GM18868 (cell line): ENCODE measurements at regions not wholly inside any gene's neighbourhood (a gene's known extent, or its start where the extent isn't known, plus 50 kb on each side); places are given as distances from the start of the nearest gene placed in this dataset.

Source experiments
- ATAC-seq: cut with Tn5 transposase; IDR thresholded peaks from one replicate; pipeline ENCODE4 v1.9.1; 2021; ENCODE audit warnings: mild to moderate bottlenecking, moderate library complexity; ENCODE audit not compliant: unreplicated experiment

- no peak for ATAC-seq
These were observed 438.3 kb downstream of the SLC16A7 start for GRCh38 chr12:60034147-60034546.

- no peak for ATAC-seq
These were observed 440.0 kb downstream of the SLC16A7 start for GRCh38 chr12:60035835-60036234.

GRCh38 chr12:60042835-60043234 is 447.0 kb downstream of the SLC16A7 start:
- no peak for ATAC-seq

GRCh38 chr12:60043236-60043635 is 447.4 kb downstream of the SLC16A7 start:
- ATAC-seq, result no peak

- no peak for ATAC-seq
These were observed 456.7 kb downstream of the SLC16A7 start for GRCh38 chr12:60052483-60052882.

- no peak for ATAC-seq
These were observed 463.4 kb downstream of the SLC16A7 start for GRCh38 chr12:60059180-60059579.

GRCh38 chr12:60066655-60067054 is 470.8 kb downstream of the SLC16A7 start:
- ATAC-seq, result no peak

- no peak for ATAC-seq
These were observed 474.7 kb downstream of the SLC16A7 start for GRCh38 chr12:60070552-60070951.

GRCh38 chr12:60071759-60072191 is 475.9 kb downstream of the SLC16A7 start:
- peak; percentile 85 for ATAC-seq

- no peak for ATAC-seq
These were observed 477.1 kb downstream of the SLC16A7 start for GRCh38 chr12:60072911-60073310.

- no peak for ATAC-seq
These were observed 479.3 kb downstream of the SLC16A7 start for GRCh38 chr12:60075091-60075490.

GRCh38 chr12:60078026-60078425 is 482.2 kb downstream of the SLC16A7 start:
- peak; percentile 41 for ATAC-seq

- no peak for ATAC-seq
These were observed 497.6 kb downstream of the SLC16A7 start for GRCh38 chr12:60093428-60093827.

- no peak for ATAC-seq
These were observed 498.6 kb downstream of the SLC16A7 start for GRCh38 chr12:60094436-60094835.

- ATAC-seq, result no peak
These were observed 500.9 kb downstream of the SLC16A7 start for GRCh38 chr12:60096727-60097126.

GRCh38 chr12:60100160-60100559 is 504.3 kb downstream of the SLC16A7 start:
- ATAC-seq, result no peak

- no peak for ATAC-seq
These were observed 505.0 kb downstream of the SLC16A7 start for GRCh38 chr12:60100852-60101251.

- ATAC-seq, result no peak
These were observed 505.9 kb downstream of the SLC16A7 start for GRCh38 chr12:60101715-60102114.

- ATAC-seq, result no peak
These were observed 510.4 kb downstream of the SLC16A7 start for GRCh38 chr12:60106214-60106613.

- no peak for ATAC-seq
These were observed 512.2 kb downstream of the SLC16A7 start for GRCh38 chr12:60107992-60108391.

- ATAC-seq, result no peak
These were observed 516.2 kb downstream of the SLC16A7 start for GRCh38 chr12:60112063-60112462.

GRCh38 chr12:60112763-60113162 is 516.9 kb downstream of the SLC16A7 start:
- ATAC-seq, result peak; percentile 77

- no peak for ATAC-seq
These were observed 518.3 kb downstream of the SLC16A7 start for GRCh38 chr12:60114169-60114568.

- ATAC-seq, result no peak
These were observed 523.5 kb downstream of the SLC16A7 start for GRCh38 chr12:60119327-60119726.
